ENCODE measurements at regions not wholly inside any gene's neighbourhood (a gene's known extent, or its start where the extent isn't known, plus 50 kb on each side); places are given as distances from the start of the nearest gene placed in this dataset.
"Not testable (repeated sequence)": the region's sequence is repeated elsewhere in the genome, so short reads cannot be mapped to it uniquely, and the experiment has no call there.

DNA sequence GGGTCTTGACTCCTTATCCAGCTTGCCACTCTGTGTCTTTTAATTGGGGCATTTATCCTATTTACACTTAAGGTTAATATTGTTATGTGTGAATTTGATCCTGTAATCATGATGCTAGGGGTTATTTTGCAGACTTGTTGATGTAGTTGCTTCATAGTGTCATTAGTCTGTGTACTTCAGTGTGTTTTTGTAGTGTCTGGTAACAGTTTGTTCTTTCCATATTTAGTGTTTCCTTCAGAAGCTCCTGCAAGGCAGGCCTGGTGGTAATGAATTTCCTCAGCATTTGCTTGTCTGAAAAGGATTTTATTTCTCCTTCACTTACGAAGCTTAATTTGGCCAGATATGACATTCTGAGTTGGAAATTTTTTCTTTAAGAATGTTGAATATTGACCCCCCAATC is 276.0 kb upstream of the USP25 start:
- not testable (repeated sequence) for TF ChIP-seq POLR2AphosphoS5 (IDR thresholded peaks at IDR 0.05; ENCODE audit: borderline replicate concordance, low read depth, low read length); EZH2 (IDR thresholded peaks at IDR 0.05); FOXP2 (optimal IDR thresholded peaks at IDR 0.05; ENCODE audit: control extremely low read depth, extremely low read length, insufficient read depth)

Data from SK-N-MC (cell line).